T-cell (primary cell): ENCODE measurements at regions not wholly inside any gene's neighbourhood (a gene's known extent, or its start where the extent isn't known, plus 50 kb on each side); places are given as distances from the start of the nearest gene placed in this dataset.

Source experiments
- ATAC-seq, 4 experiments: fragments of 200-7000 bp in 3 of 4; fragments of 150-1000 bp in 1 of 4; cut with Tn5 transposase; replicated peaks in 1 of 4; 1 replicate in 3 of 4; 2 replicates in 1 of 4; pipeline ENCODE4 v1.10.0; 2021; ENCODE audit warnings: moderate library complexity in 3 of 4, mild to moderate bottlenecking in 2 of 4, moderate number of reproducible peaks in 1 of 4
- CTCF ChIA-PET, 2 donors: fragments of 300-600 bp; sonication (Branson Sonifier 250); formaldehyde crosslinking; loops; one replicate each; lab custom pipeline; 2022; ENCODE audit warnings: antibody characterized with exemption in 2 of 2; lab: Charles Lee
- POLR2A ChIA-PET, 2 donors: fragments of 300-600 bp; sonication (Branson Sonifier 250); formaldehyde crosslinking; loops; one replicate each; lab custom pipeline; 2022; ENCODE audit warnings: antibody characterized with exemption in 2 of 2; lab: Charles Lee
- DNase-seq, 35 experiments: peaks; one replicate each; pipeline versions ENCODE4 v3.0.0 to v3.0.0-alpha.2; 2013 to 2023
- H3K27ac ChIP-seq: one replicate; pipeline ENCODE4 v1.5.1; 2013; ENCODE audit warnings: low read length
- H3K27me3 ChIP-seq, 2 experiments: replicated peaks in 1 of 2; 1 replicate in 1 of 2; 2 replicates in 1 of 2; pipeline versions ENCODE4 v1.6.1 to v1.7.0; 2013; ENCODE audit warnings: low read length in 1 of 2, mixed read lengths in 1 of 2; ENCODE audit not compliant: control insufficient read depth in 2 of 2, insufficient read depth in 2 of 2; ENCODE audit errors: extremely low read depth in 1 of 2
- H3K36me3 ChIP-seq, 2 donors: 1 replicate in 1 of 2; 2 replicates in 1 of 2; pipeline versions ENCODE4 v1.6.1 to v1.7.0; 2013; ENCODE audit warnings: low read length in 1 of 2; ENCODE audit not compliant: control insufficient read depth in 2 of 2, insufficient read depth in 1 of 2; ENCODE audit errors: extremely low read depth in 1 of 2
- H3K4me1 ChIP-seq, 2 experiments: 1 replicate in 1 of 2; 2 replicates in 1 of 2; pipeline versions ENCODE4 v1.6.1 to v1.7.0; 2013; ENCODE audit warnings: low read length in 2 of 2, mixed read lengths in 1 of 2; ENCODE audit not compliant: insufficient read depth in 2 of 2, control insufficient read depth in 1 of 2; ENCODE audit errors: extremely low read depth in 1 of 2
- H3K4me3 ChIP-seq, 2 donors: 1 replicate in 1 of 2; 2 replicates in 1 of 2; pipeline versions ENCODE4 v1.5.1 to v1.7.0; 2013; ENCODE audit warnings: mild to moderate bottlenecking in 2 of 2, low read length in 1 of 2, moderate library complexity in 1 of 2; ENCODE audit not compliant: control insufficient read depth in 1 of 2; ENCODE audit errors: extremely low read depth in 1 of 2
- H3K9me3 ChIP-seq: 2 replicates; pipeline ENCODE4 v1.7.0; 2013
- H3K27ac Mint-ChIP-seq, 2 donors: one replicate each; pipeline ENCODE4 v1.8.0; 2020 to 2021; ENCODE audit warnings: mild to moderate bottlenecking in 2 of 2, mixed read lengths in 2 of 2
- H3K27me3 Mint-ChIP-seq, 2 donors: one replicate each; pipeline ENCODE4 v1.8.0; 2021 to 2022; ENCODE audit warnings: mixed read lengths in 2 of 2
- H3K36me3 Mint-ChIP-seq: one replicate; pipeline ENCODE4 v1.8.0; 2021; ENCODE audit warnings: mixed read lengths
- H3K4me1 Mint-ChIP-seq, 3 donors: one replicate each; pipeline ENCODE4 v1.8.0; 2020 to 2022; ENCODE audit warnings: mixed read lengths in 3 of 3, mild to moderate bottlenecking in 1 of 3
- H3K4me3 Mint-ChIP-seq, 3 donors: one replicate each; pipeline ENCODE4 v1.8.0; 2020 to 2022; ENCODE audit warnings: mild to moderate bottlenecking in 3 of 3, mixed read lengths in 3 of 3, moderate library complexity in 3 of 3
- H3K9me3 Mint-ChIP-seq, 3 donors: one replicate each; pipeline ENCODE4 v1.8.0; 2020 to 2022; ENCODE audit warnings: mixed read lengths in 3 of 3
- WGBS: methylation state at CpG from one replicate; pipeline ENCODE4 v1.1.5; 2013; ENCODE audit warnings: missing lambda C conversion rate; ENCODE audit not compliant: insufficient coverage; 5-methylcytosine and 5-hydroxymethylcytosine counted together

GRCh38 chr3:194212845-194213331, 76.9 kb downstream of the HES1 start:
- Mint-ChIP-seq H3K27me3 (peaks cover 4 to 12% of the 10 kb centered on the region in 2 donors), H3K36me3 (no peaks in the 10 kb centered on the region), H3K4me3 (no peak overlapping the region), H3K27ac (no peak overlapping the region), H3K4me1 (no peaks in the 10 kb centered on the region), H3K9me3 (no peaks in the 10 kb centered on the region)
- 66% methylated on average over 5 of the region's 10 CpGs for WGBS
- no peak overlapping the region for H3K27ac ChIP-seq
- DNase-seq = no peak
- POLR2A ChIA-PET = no interaction called here
- H3K36me3 ChIP-seq = no peaks in the 10 kb centered on the region
- peaks cover 0 to 10% of the 10 kb centered on the region in 2 experiments for H3K27me3 ChIP-seq
- no peaks in the 10 kb centered on the region for H3K9me3 ChIP-seq
- no peak overlapping the region for H3K4me3 ChIP-seq
- peaks cover 0 to 4% of the 10 kb centered on the region in 2 experiments for H3K4me1 ChIP-seq
- CTCF ChIA-PET = no interaction called here
- ATAC-seq = no peak

GRCh38 chr3:194215392-194215791, 79.4 kb downstream of the HES1 start:
- Histone ChIP-seq H3K27me3 (peaks cover 0 to 10% of the 10 kb centered on the region in 2 experiments), H3K4me1 (peaks cover 0 to 4% of the 10 kb centered on the region in 2 experiments), H3K27ac (no peak overlapping the region), H3K9me3 (no peaks in the 10 kb centered on the region), H3K4me3 (no peak overlapping the region), H3K36me3 (no peaks in the 10 kb centered on the region)
- Mint-ChIP-seq H3K9me3 (no peaks in the 10 kb centered on the region), H3K36me3 (no peaks in the 10 kb centered on the region), H3K27me3 (peaks cover 4 to 13% of the 10 kb centered on the region in 2 donors), H3K4me1 (no peaks in the 10 kb centered on the region), H3K27ac (no peak overlapping the region), H3K4me3 (no peak overlapping the region)
- ChIA-PET POLR2A (no interaction called here), CTCF (no interaction called here)
- WGBS = 64% methylated on average over 4 of the region's 6 CpGs
- DNase-seq (no peak), ATAC-seq (no peak)

- H3K4me3 Mint-ChIP-seq = no peak overlapping the region
- Histone ChIP-seq H3K9me3 (no peaks in the 10 kb centered on the region), H3K27me3 (peaks cover 0 to 19% of the 10 kb centered on the region in 2 experiments), H3K4me3 (no peak overlapping the region), H3K36me3 (no peaks in the 10 kb centered on the region), H3K4me1 (no peaks in the 10 kb centered on the region), H3K27ac (no peak overlapping the region)
- H3K36me3 Mint-ChIP-seq = no peaks in the 10 kb centered on the region
- 77% methylated on average over 10 of the region's 13 CpGs for WGBS
- ATAC-seq (no peak), DNase-seq (no peak)
- no peak overlapping the region for H3K27ac Mint-ChIP-seq
- peaks cover 0 to 3% (median 0%) of the 10 kb centered on the region in 3 donors for H3K4me1 Mint-ChIP-seq
- CTCF ChIA-PET = no interaction called here
- no peaks in the 10 kb centered on the region for H3K9me3 Mint-ChIP-seq
- peaks cover 2 to 20% of the 10 kb centered on the region in 2 donors for H3K27me3 Mint-ChIP-seq
- POLR2A ChIA-PET = no interaction called here
These were observed 82.9 kb downstream of the HES1 start for GRCh38 chr3:194218646-194219453.

- no peaks in the 10 kb centered on the region for H3K4me1 ChIP-seq
- H3K36me3 ChIP-seq = no peaks in the 10 kb centered on the region
- H3K27me3 Mint-ChIP-seq = peaks cover 11 to 22% of the 10 kb centered on the region in 2 donors
- ChIA-PET CTCF (no interaction called here), POLR2A (no interaction called here)
- peaks cover 6 to 13% (median 7%) of the 10 kb centered on the region in 3 donors for H3K4me1 Mint-ChIP-seq
- H3K27me3 ChIP-seq = peaks cover 0 to 24% of the 10 kb centered on the region in 2 experiments
- no peaks in the 10 kb centered on the region for H3K9me3 ChIP-seq
- DNase-seq (no peak), ATAC-seq (no peak)
- WGBS = 88% methylated on average over 8 of the region's 10 CpGs
- no peak overlapping the region for H3K4me3 ChIP-seq
- H3K27ac Mint-ChIP-seq = no peak overlapping the region
- no peak overlapping the region for H3K4me3 Mint-ChIP-seq
- no peaks in the 10 kb centered on the region for H3K36me3 Mint-ChIP-seq
- no peaks in the 10 kb centered on the region for H3K9me3 Mint-ChIP-seq
- H3K27ac ChIP-seq = no peak overlapping the region
These were observed 84.0 kb downstream of the HES1 start for GRCh38 chr3:194219826-194220410.

- Mint-ChIP-seq H3K27me3 (peaks cover 17 to 22% of the 10 kb centered on the region in 2 donors), H3K27ac (no peak overlapping the region), H3K4me1 (peaks cover 6 to 13% (median 7%) of the 10 kb centered on the region in 3 donors), H3K36me3 (no peaks in the 10 kb centered on the region), H3K4me3 (no peak overlapping the region), H3K9me3 (no peaks in the 10 kb centered on the region)
- DNase-seq = no peak
- Histone ChIP-seq H3K27me3 (peaks cover 0 to 28% of the 10 kb centered on the region in 2 experiments), H3K4me1 (no peaks in the 10 kb centered on the region), H3K27ac (no peak overlapping the region), H3K9me3 (no peaks in the 10 kb centered on the region), H3K4me3 (no peak overlapping the region), H3K36me3 (no peaks in the 10 kb centered on the region)
- ChIA-PET POLR2A (no interaction called here), CTCF (no interaction called here)
- WGBS = 92% methylated on average over 5 of the region's 8 CpGs
- ATAC-seq = no peak
These were observed 85.0 kb downstream of the HES1 start for GRCh38 chr3:194220901-194221326.

- Histone ChIP-seq H3K27me3 (peaks cover 0 to 28% of the 10 kb centered on the region in 2 experiments), H3K4me3 (no peak overlapping the region), H3K36me3 (no peaks in the 10 kb centered on the region), H3K9me3 (no peaks in the 10 kb centered on the region), H3K27ac (no peak overlapping the region), H3K4me1 (no peaks in the 10 kb centered on the region)
- ChIA-PET POLR2A (no interaction called here), CTCF (no interaction called here)
- ATAC-seq (no peak), DNase-seq (no peak)
- H3K4me1 Mint-ChIP-seq = peaks cover 6 to 13% (median 7%) of the 10 kb centered on the region in 3 donors
- H3K9me3 Mint-ChIP-seq = no peaks in the 10 kb centered on the region
- H3K27me3 Mint-ChIP-seq = peaks cover 21 to 26% of the 10 kb centered on the region in 2 donors
- H3K36me3 Mint-ChIP-seq = no peaks in the 10 kb centered on the region
- H3K4me3 Mint-ChIP-seq = no peak overlapping the region
- WGBS = no CpG with 5 or more reads among the region's 4 CpGs
- no peak overlapping the region for H3K27ac Mint-ChIP-seq
These were observed 85.4 kb downstream of the HES1 start for GRCh38 chr3:194221336-194221735.
